Endothelial cell of umbilical vein (primary cell): ENCODE measurements at regions not wholly inside any gene's neighbourhood (a gene's known extent, or its start where the extent isn't known, plus 50 kb on each side); places are given as distances from the start of the nearest gene placed in this dataset.
A peak's percentile ranks its signal among the peaks of the same experiment; 100 is the strongest.

Experiments used
- BruUV-seq: library from RNA; stranded (reverse); fragments of 400-500 nt; replicated peaks from 2 replicates; lab custom pipeline; 2021; lab: Mats Ljungman, UMichigan
- CTCF ChIA-PET: fragments of 300-600, 350-600 bp; sonication (Branson Sonifier 250); formaldehyde crosslinking; loops from one replicate; lab custom pipeline; 2021; ENCODE audit warnings: antibody characterized with exemption, inconsistent platforms; lab: Charles Lee
- POLR2A ChIA-PET: fragments of 300-600, 350-600 bp; sonication (Branson Sonifier 250); formaldehyde crosslinking; loops from one replicate; lab custom pipeline; 2021; ENCODE audit warnings: antibody characterized with exemption, inconsistent platforms; lab: Charles Lee
- DNase-seq: peaks from one replicate; pipeline ENCODE4 v3.0.0-alpha.2; 2011; ENCODE audit warnings: low read depth, low spot score
- FAIRE-seq: peaks from 2 replicates; lab custom pipeline; 2011; peaks lifted over from hg19 to GRCh38; lab: Jason Lieb, UNC
- H2AFZ ChIP-seq: 2 replicates; pipeline ENCODE4 v1.6.0; 2012; ENCODE audit warnings: low read depth, low read length, control low read depth, inconsistent platforms
- H3K27ac ChIP-seq: 2 replicates; pipeline ENCODE4 v1.5.1; 2011; ENCODE audit warnings: low read depth, mild to moderate bottlenecking, control low read depth, low read length, moderate library complexity; ENCODE audit not compliant: insufficient read depth
- H3K27me3 ChIP-seq, 2 experiments: 2 replicates each; pipeline versions ENCODE4 v1.6.0 to v1.6.1; 2011; ENCODE audit warnings: low read length in 2 of 2, mixed read lengths in 1 of 2; ENCODE audit not compliant: control insufficient read depth in 2 of 2, insufficient read depth in 2 of 2
- H3K36me3 ChIP-seq, 2 experiments: 2 replicates in 1 of 2; 3 replicates in 1 of 2; pipeline ENCODE4 v1.5.1; 2011; ENCODE audit warnings: low read length in 2 of 2, mild to moderate bottlenecking in 1 of 2, moderate library complexity in 1 of 2; ENCODE audit not compliant: control insufficient read depth in 2 of 2, insufficient read depth in 2 of 2; ENCODE audit errors: extremely low read depth in 1 of 2
- H3K4me1 ChIP-seq: 3 replicates; pipeline ENCODE4 v1.5.1; 2011; ENCODE audit warnings: mild to moderate bottlenecking, low read length; ENCODE audit not compliant: control insufficient read depth, insufficient read depth; ENCODE audit errors: extremely low read depth
- H3K4me2 ChIP-seq: 2 replicates; pipeline ENCODE4 v1.6.1; 2011; ENCODE audit warnings: low read length, control low read depth, mixed read lengths; ENCODE audit not compliant: insufficient read depth
- H3K4me3 ChIP-seq, 3 experiments: fragments of 200-600 bp in 1 of 3; sonication (generic), shearing (Covaris generic) in 1 of 3; replicated peaks in 1 of 3; 2 replicates each; pipeline ENCODE4 v1.5.1; 2011 to 2016; ENCODE audit warnings: control low read depth in 3 of 3, low read length in 3 of 3, mild to moderate bottlenecking in 2 of 3, inconsistent platforms in 1 of 3, low read depth in 1 of 3, moderate library complexity in 1 of 3; ENCODE audit not compliant: insufficient read depth in 1 of 3
- H3K79me2 ChIP-seq: 2 replicates; pipeline ENCODE4 v1.6.0; 2012; ENCODE audit warnings: low read length, inconsistent platforms; ENCODE audit not compliant: control insufficient read depth, insufficient read depth
- H3K9ac ChIP-seq: replicated peaks from 2 replicates; pipeline ENCODE3; 2011; ENCODE audit warnings: low read length, control low read depth; ENCODE audit not compliant: insufficient read depth; ENCODE audit errors: extremely low read depth
- H3K9me1 ChIP-seq: replicated peaks from 3 replicates; pipeline ENCODE4 v1.6.0; 2011; ENCODE audit warnings: mild to moderate bottlenecking, low read length; ENCODE audit not compliant: control insufficient read depth, insufficient read depth; ENCODE audit errors: extremely low read depth
- H3K9me3 ChIP-seq: replicated peaks from 2 replicates; pipeline ENCODE4 v1.5.1; 2012; ENCODE audit warnings: low read length, inconsistent platforms; ENCODE audit not compliant: control insufficient read depth, insufficient read depth
- H4K20me1 ChIP-seq: replicated peaks from 2 replicates; pipeline ENCODE3; 2011; ENCODE audit warnings: mild to moderate bottlenecking, low read length; ENCODE audit not compliant: control insufficient read depth, insufficient read depth; ENCODE audit errors: extremely low read depth
- CTCF ChIP-seq, 2 donors: IDR thresholded peaks; 1 replicate in 1 of 2; 2 replicates in 1 of 2; pipeline ENCODE4 v1.5.1; 2011; ENCODE audit warnings: low read length in 2 of 2, mild to moderate bottlenecking in 2 of 2, moderate library complexity in 2 of 2, control low read depth in 1 of 2, inconsistent platforms in 1 of 2, low read depth in 1 of 2; ENCODE audit not compliant: insufficient read depth in 1 of 2; ENCODE audit errors: extremely low read depth in 1 of 2
- EZH2 ChIP-seq: IDR thresholded peaks from 2 replicates; pipeline ENCODE4 v1.6.1; 2012; ENCODE audit warnings: borderline replicate concordance, low read depth, mild to moderate bottlenecking, moderate library complexity, low read length, inconsistent platforms; ENCODE audit not compliant: severe bottlenecking
- FOS ChIP-seq: IDR thresholded peaks from 2 replicates; pipeline ENCODE4 v1.6.1; 2011; ENCODE audit warnings: mild to moderate bottlenecking, low read length, moderate library complexity, borderline replicate concordance; ENCODE audit not compliant: insufficient read depth
- GATA2 ChIP-seq: IDR thresholded peaks from 2 replicates; pipeline ENCODE4 v1.7.0; 2011; ENCODE audit warnings: low read depth, mild to moderate bottlenecking, moderate library complexity, mixed read lengths, low read length; ENCODE audit not compliant: insufficient read length, insufficient read depth
- JUN ChIP-seq: IDR thresholded peaks from 2 replicates; pipeline ENCODE4 v1.6.1; 2011; ENCODE audit warnings: borderline replicate concordance, low read depth; ENCODE audit not compliant: insufficient read length, insufficient read depth
- POLR2A ChIP-seq: IDR thresholded peaks from 2 replicates; pipeline ENCODE4 v1.6.1; 2012; ENCODE audit warnings: low read depth, mild to moderate bottlenecking, control low read depth, low read length
- dilution Hi-C: fragments of 300-500 bp; cut with MboI; formaldehyde crosslinking; loops from one replicate; pipeline ENCODE4 v1.15.0; 2019; ENCODE audit warnings: low sequenced_read_pairs; ENCODE audit not compliant: extremely low pct_ligation_motif_present
- intact Hi-C: fragments of 100-400 bp; cut with micrococcal nuclease; formaldehyde crosslinking; loops from one replicate; pipeline ENCODE4 v1.10.0; 2022

DNA sequence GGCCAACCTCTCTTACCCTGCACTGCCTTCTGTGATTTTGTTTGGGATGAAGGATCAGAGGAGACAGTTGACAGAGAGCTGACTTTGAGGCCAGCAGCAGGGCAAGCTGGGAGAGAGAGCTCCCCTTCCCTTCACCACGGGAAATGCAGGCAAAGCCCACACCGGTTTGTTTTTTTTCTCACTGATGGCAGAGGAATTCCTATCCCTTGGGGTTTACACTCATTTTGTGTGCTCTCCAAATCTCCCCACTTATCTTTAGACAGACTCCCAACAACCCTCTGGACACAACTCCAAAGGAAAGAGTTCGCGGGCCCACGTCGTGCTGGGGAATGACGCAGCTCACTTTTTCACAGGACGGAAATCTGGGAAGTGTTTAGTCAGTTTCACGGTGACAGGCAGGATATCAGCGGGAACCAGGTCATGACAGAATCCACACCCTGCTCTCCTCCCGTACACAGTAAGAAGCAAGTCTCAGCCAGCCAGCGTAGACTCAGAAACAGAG lies 68.3 kb upstream of the FAM171A1 start:
- Histone ChIP-seq H3K9me1 (no peaks in the 10 kb centered on the region), H2AFZ (peak overlapping the region; percentile 86), H3K4me2 (peak overlapping the region; percentile 61), H3K27ac (peak overlapping the region; percentile 25), H3K4me3 (peak overlapping the region in 2 of 3 experiments; percentile 1 to 18), H3K9ac (peak overlapping the region; percentile 3), H4K20me1 (no peaks in the 10 kb centered on the region), H3K79me2 (no peaks in the 10 kb centered on the region), H3K9me3 (no peaks in the 10 kb centered on the region), H3K4me1 (peaks cover 13% of the 10 kb centered on the region), H3K36me3 (no peaks in the 10 kb centered on the region), H3K27me3 (peaks cover 0 to 3% of the 10 kb centered on the region in 2 experiments)
- dilution Hi-C loops (no loop called here), intact Hi-C loops (no loop called here)
- no TSS peak for BruUV-seq
- DNase-seq, result peak; percentile 62
- ChIA-PET CTCF (interaction anchor here (0.6 to 5.1 kb wide), 19 partner anchors 9 to 301 kb away, joined by 3 to 42 read pairs (median 4); partner anchors contain the start of gene ITGA8), POLR2A (no interaction called here)
- TF ChIP-seq CTCF (IDR thresholded peaks at IDR 0.05; ENCODE audit: extremely low read depth in 1 of 2, insufficient read depth in 1 of 2, low read depth in 1 of 2, low read length in 2 of 2) (peak; percentile 41 to 59), POLR2A (no peak), JUN (no peak), GATA2 (peak; percentile 53), FOS (peak; percentile 55), EZH2 (no peak)
- peak; percentile 91 for FAIRE-seq
